Stomach (tissue), 4 donors: ENCODE measurements at regions not wholly inside any gene's neighbourhood (a gene's known extent, or its start where the extent isn't known, plus 50 kb on each side); places are given as distances from the start of the nearest gene placed in this dataset.

Experiments
- EP300 ChIP-seq: sonication (generic); formaldehyde crosslinking; IDR thresholded peaks from one replicate; pipeline ENCODE4 v1.6.1; 2017; ENCODE audit warnings: antibody characterized with exemption
- POLR2A ChIP-seq, 4 donors: fragments of 450-650 bp; IDR thresholded peaks; one replicate each; pipeline ENCODE4 v1.6.1; 2016; ENCODE audit warnings: antibody characterized with exemption in 4 of 4, control low read depth in 2 of 4, mild to moderate bottlenecking in 1 of 4, moderate library complexity in 1 of 4
- POLR2AphosphoS5 ChIP-seq, 3 donors: sonication (generic); formaldehyde crosslinking; IDR thresholded peaks; one replicate each; pipeline ENCODE4 v1.6.1; 2016; ENCODE audit warnings: antibody characterized with exemption in 3 of 3
- TF ChIP-seq, protein P1 (sequence below), 7 experiments: fragments of 450-650 bp in 4 of 7; fragments of 200-600 bp in 3 of 7; sonication (generic) in 3 of 7; IDR thresholded peaks; one replicate each; pipeline ENCODE4 v1.5.1; 2016 to 2019; ENCODE audit warnings: antibody characterized with exemption in 7 of 7, control low read depth in 2 of 7, mild to moderate bottlenecking in 1 of 7

GRCh38 chr6:167487749-167488664 is 163.1 kb downstream of the TTLL2 start:
- TF ChIP-seq POLR2A (IDR thresholded peaks at IDR 0.05) (no peak), POLR2AphosphoS5 (IDR thresholded peaks at IDR 0.05) (no peak), EP300 (no peak)
- TF ChIP-seq, protein P1, sequence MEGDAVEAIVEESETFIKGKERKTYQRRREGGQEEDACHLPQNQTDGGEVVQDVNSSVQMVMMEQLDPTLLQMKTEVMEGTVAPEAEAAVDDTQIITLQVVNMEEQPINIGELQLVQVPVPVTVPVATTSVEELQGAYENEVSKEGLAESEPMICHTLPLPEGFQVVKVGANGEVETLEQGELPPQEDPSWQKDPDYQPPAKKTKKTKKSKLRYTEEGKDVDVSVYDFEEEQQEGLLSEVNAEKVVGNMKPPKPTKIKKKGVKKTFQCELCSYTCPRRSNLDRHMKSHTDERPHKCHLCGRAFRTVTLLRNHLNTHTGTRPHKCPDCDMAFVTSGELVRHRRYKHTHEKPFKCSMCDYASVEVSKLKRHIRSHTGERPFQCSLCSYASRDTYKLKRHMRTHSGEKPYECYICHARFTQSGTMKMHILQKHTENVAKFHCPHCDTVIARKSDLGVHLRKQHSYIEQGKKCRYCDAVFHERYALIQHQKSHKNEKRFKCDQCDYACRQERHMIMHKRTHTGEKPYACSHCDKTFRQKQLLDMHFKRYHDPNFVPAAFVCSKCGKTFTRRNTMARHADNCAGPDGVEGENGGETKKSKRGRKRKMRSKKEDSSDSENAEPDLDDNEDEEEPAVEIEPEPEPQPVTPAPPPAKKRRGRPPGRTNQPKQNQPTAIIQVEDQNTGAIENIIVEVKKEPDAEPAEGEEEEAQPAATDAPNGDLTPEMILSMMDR (IDR thresholded peaks at IDR 0.05) = no peak
